ENCODE measurements at regions not wholly inside any gene's neighbourhood (a gene's known extent, or its start where the extent isn't known, plus 50 kb on each side); places are given as distances from the start of the nearest gene placed in this dataset.

GRCh38 chr12:92509156-92509738 is 193.5 kb upstream of the PLEKHG7 start:
- TF ChIP-seq ZNF274 (IDR thresholded peaks at IDR 0.05; ENCODE audit: low read depth, low read length) = no peak
- TF ChIP-seq SUZ12 (IDR thresholded peaks at IDR 0.05; ENCODE audit: extremely low read depth, insufficient read depth, insufficient read length) = no peak
- TF ChIP-seq YY1 (IDR thresholded peaks at IDR 0.05; ENCODE audit: insufficient read depth, insufficient read length) = no peak
